ENCODE measurements at regions not wholly inside any gene's neighbourhood (a gene's known extent, or its start where the extent isn't known, plus 50 kb on each side); places are given as distances from the start of the nearest gene placed in this dataset.

DNA sequence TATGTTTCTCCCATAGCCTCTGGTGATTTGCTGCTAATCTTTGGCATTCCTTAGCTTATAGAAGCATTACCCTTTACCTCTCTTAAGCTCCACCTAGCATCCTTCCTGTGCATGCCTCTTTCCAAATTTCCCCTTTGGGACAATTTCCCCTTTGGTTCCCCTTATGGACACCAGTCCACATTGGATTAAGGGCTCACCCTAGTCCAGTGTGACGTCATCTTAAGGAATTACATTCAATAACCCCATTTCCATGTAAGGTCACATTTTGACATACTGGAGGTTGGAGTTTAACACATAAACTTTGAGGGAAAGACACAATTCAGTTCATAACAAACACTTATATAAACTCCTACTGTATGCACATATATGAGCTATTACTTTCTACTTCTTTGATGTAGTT lies 916.6 kb downstream of the SLC4A3 start:
- no peak overlapping the region for H3K4me3 ChIP-seq
- no peak for TF ChIP-seq POLR2AphosphoS5 (IDR thresholded peaks at IDR 0.05)
- TF ChIP-seq POLR2A (IDR thresholded peaks at IDR 0.05) = no peak
- TF ChIP-seq, protein P1, sequence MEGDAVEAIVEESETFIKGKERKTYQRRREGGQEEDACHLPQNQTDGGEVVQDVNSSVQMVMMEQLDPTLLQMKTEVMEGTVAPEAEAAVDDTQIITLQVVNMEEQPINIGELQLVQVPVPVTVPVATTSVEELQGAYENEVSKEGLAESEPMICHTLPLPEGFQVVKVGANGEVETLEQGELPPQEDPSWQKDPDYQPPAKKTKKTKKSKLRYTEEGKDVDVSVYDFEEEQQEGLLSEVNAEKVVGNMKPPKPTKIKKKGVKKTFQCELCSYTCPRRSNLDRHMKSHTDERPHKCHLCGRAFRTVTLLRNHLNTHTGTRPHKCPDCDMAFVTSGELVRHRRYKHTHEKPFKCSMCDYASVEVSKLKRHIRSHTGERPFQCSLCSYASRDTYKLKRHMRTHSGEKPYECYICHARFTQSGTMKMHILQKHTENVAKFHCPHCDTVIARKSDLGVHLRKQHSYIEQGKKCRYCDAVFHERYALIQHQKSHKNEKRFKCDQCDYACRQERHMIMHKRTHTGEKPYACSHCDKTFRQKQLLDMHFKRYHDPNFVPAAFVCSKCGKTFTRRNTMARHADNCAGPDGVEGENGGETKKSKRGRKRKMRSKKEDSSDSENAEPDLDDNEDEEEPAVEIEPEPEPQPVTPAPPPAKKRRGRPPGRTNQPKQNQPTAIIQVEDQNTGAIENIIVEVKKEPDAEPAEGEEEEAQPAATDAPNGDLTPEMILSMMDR (IDR thresholded peaks at IDR 0.05 in 8 of 11, conservative IDR thresholded peaks at IDR 0.05 in 3 of 11) = no peak
- intact Hi-C loops (cut with DNase I; ENCODE audit: low total_unique reads) = no loop called here
- WGBS, 5 donors = 56 to 83% (median 67%) methylated on average over 1 of the region's 1 CpG
- H3K36me3 ChIP-seq = no peaks in the 10 kb centered on the region
- DNase-seq = no peak
- H3K9me3 ChIP-seq = peaks cover 0 to 15% (median 6%) of the 10 kb centered on the region in 8 donors
- no peak overlapping the region for H3K27ac ChIP-seq
- H3K27me3 ChIP-seq (replicated peaks in 1 of 7) = no peaks in the 10 kb centered on the region
- no peaks in the 10 kb centered on the region for H3K4me1 ChIP-seq

DNA sequence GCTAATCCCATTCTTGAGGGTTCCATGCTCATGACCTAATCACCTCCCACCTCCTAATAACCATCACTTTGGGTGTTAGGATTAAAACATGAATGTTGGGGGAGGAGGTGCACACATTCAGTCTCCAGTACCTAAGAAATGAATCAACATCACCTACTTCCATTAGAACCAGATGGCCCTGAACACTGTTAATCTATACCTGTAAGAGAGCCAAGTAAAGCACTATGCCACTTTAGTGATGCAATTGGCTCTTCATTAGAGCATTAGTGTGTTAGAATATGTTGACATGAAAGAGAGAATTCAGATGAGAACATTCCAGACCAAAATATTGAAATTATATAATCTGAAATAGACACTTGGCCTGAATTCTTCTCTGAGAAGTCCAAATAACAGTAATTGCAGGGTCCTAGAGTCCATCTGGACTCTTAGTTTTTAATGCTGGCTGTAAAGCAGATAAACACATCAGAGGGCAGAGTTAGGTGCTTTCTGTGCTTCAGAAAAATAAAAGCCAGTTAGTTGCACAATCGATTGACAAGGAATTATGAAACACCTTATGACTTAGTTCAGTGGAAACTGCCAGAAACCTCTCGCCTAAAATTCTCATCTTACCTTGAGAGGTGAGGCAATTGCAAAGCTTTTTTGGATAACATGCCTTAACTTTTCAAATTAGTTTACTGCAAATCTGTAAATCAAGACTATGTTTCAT lies 923.7 kb downstream of the SLC4A3 start:
- WGBS, 5 donors = 77 to 94% (median 87%) methylated on average over 2 of the region's 2 CpGs
- no peak overlapping the region for H3K4me3 ChIP-seq
- TF ChIP-seq, protein P1 (IDR thresholded peaks at IDR 0.05 in 8 of 11, conservative IDR thresholded peaks at IDR 0.05 in 3 of 11) = no peak
- TF ChIP-seq POLR2A (IDR thresholded peaks at IDR 0.05) = no peak
- no peak for TF ChIP-seq POLR2AphosphoS5 (IDR thresholded peaks at IDR 0.05)
- no peaks in the 10 kb centered on the region for H3K4me1 ChIP-seq
- no peaks in the 10 kb centered on the region for H3K27me3 ChIP-seq (replicated peaks in 1 of 7)
- DNase-seq = no peak
- no peaks in the 10 kb centered on the region for H3K9me3 ChIP-seq
- intact Hi-C loops (cut with DNase I; ENCODE audit: low total_unique reads) = no loop called here
- H3K27ac ChIP-seq = no peak overlapping the region
- no peaks in the 10 kb centered on the region for H3K36me3 ChIP-seq

DNA sequence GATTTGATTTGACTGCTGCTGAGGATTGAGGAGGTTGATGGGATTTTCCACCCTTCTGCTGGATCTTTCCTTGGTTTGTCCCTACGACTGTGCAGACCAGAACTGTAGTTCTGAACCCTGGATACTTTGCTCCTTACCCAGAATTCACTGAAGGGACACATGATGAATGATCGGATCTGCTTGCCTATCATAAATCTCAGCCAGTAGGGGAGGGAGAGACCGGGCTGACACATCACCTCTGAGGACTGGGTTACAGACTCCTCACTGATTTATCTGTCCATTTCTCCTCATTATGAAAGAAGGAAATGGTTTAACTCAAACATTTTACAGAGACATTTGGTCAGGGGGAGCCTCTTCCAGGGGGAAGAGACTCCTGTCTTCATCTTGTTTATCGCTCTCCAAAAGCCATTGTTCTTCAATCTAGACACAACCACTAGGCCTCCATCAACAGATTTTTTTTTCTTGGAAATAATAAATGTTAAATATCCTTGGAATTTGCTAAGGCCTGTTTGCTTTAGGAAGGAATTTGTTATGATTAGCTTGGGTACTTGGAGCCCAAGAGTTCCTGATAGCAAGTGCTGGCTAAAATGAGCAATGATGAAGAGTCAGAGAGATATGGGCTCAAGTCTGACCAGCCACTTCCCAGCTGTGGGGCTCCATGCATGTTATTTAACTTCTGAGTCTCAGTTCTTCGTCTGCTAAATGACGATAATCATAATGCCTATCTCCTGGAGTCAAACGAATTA lies 925.5 kb downstream of the SLC4A3 start:
- WGBS, 5 donors = 69 to 80% (median 76%) methylated on average over 7 of the region's 7 CpGs
- Histone ChIP-seq H3K9me3 (no peaks in the 10 kb centered on the region), H3K4me3 (no peak overlapping the region), H3K27ac (no peak overlapping the region), H3K27me3 (replicated peaks in 1 of 7) (no peaks in the 10 kb centered on the region), H3K4me1 (no peaks in the 10 kb centered on the region), H3K36me3 (no peaks in the 10 kb centered on the region)
- intact Hi-C loops (cut with DNase I; ENCODE audit: low total_unique reads) = no loop called here
- DNase-seq = no peak
- TF ChIP-seq, protein P1 (IDR thresholded peaks at IDR 0.05 in 8 of 11, conservative IDR thresholded peaks at IDR 0.05 in 3 of 11) = no peak
- no peak for TF ChIP-seq POLR2A (IDR thresholded peaks at IDR 0.05)
- TF ChIP-seq POLR2AphosphoS5 (IDR thresholded peaks at IDR 0.05) = no peak

DNA sequence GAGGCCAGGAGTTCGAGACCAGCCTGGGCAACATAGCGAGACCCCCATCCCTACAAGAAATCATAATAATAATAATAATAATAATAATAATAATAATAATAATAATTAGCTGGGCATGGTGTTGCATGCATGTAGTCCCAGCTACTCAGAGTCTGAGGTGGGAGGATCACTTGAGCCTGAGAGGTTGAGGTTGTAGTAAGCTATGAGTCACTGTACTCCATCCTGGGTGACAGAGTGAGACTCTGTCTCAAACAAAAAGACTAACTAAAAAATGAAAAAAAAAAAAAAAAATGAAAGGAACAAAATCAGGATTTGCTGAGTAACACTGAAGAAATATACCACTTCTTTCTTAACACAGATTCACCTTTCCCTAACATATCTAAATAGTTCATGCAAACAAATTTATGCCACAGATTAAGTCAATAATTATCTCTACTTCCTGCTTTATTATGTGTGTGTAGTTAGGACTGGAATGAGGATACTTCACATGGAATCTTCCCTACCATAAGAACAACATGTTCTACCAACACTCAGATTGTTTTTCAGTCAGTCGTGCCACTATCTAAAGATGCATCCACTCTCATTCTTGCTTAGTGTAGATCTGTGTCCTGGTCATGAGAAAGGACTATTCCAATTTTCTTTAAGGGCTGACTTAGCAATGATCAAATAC lies 928.7 kb downstream of the SLC4A3 start:
- WGBS, 5 donors = 80 to 95% (median 87%) methylated on average over 3 of the region's 3 CpGs
- Histone ChIP-seq H3K9me3 (peaks cover 0 to 8% (median 0%) of the 10 kb centered on the region in 8 donors), H3K27me3 (replicated peaks in 1 of 7) (no peaks in the 10 kb centered on the region), H3K36me3 (no peaks in the 10 kb centered on the region), H3K4me3 (no peak overlapping the region), H3K4me1 (no peaks in the 10 kb centered on the region), H3K27ac (no peak overlapping the region)
- TF ChIP-seq POLR2A (IDR thresholded peaks at IDR 0.05) = no peak
- no peak for TF ChIP-seq POLR2AphosphoS5 (IDR thresholded peaks at IDR 0.05)
- TF ChIP-seq, protein P1 (IDR thresholded peaks at IDR 0.05 in 8 of 11, conservative IDR thresholded peaks at IDR 0.05 in 3 of 11) = no peak
- DNase-seq = no peak
- intact Hi-C loops (cut with DNase I; ENCODE audit: low total_unique reads) = no loop called here
